ENCODE measurements at regions not wholly inside any gene's neighbourhood (a gene's known extent, or its start where the extent isn't known, plus 50 kb on each side); places are given as distances from the start of the nearest gene placed in this dataset.

GRCh38 chr12:4045786-4046494, 172.7 kb upstream of the PARP11 start:
- DNase-seq = no peak

DNA sequence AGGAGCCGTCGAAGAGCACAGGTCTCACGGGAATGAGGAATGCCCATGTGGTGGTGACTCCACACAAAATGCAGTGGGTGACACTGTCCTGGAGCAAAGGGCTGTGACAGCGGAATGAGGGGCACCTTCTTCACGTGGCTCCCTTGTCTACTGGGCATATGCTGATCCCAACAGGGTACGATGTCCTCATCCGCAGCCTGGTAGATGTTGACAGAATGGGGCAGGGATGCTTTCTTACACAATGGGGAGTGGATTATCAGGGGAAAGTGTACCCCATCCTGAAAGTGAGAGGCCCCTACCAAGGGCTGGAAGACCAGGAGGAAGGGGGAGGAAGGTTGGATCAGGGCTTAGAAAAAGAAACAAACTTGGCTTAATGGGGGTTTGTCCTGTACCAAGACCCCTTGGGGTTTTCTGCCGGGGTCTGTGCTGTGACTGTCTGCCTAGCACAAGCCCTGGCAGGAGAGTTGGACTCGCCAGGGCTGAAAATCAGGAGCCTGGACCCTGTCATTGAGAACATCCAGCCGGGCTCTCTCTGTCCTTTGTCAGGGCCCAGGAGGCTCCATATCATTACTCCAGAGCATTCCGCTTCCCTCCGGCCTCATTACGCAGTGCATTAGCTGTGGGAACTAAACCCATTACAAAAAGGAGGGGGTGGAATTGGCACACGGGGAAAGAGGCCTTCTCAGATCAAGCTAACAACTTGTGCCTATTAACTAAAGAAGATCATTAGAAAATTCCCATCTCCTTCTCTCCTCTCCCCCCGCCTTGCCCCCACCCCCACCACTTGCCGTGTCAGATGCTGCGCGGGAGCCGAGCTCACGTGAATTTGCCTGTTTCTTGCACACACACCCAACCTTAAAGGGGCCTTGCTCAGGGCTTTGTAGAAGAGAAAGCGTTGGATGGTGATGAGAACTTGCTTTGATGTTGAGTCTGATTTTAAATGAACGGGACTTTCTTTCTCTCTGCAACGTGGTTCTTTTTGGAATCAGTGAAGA, 171.8 kb upstream of the PARP11 start:
- no peak for DNase-seq

DNA sequence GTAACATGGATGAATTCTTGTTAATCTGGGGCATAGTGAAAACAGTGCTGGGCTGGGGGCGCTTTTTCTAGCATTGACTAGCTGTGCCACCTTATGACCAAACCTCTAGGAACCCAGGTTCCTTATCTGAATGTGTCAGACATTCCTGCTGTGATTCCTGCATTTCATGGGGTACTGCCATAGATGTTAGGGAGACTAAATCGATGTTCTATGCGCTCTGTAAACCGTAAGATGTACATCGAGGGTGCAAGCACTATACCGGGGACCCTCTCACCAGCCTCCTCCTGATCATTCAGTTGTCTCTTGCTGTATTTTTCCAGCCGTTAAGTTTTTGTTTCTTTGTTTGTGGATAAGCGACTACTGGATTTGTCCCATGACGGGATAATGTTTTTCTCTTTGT, 170.9 kb upstream of the PARP11 start:
- no peak for DNase-seq

DNA sequence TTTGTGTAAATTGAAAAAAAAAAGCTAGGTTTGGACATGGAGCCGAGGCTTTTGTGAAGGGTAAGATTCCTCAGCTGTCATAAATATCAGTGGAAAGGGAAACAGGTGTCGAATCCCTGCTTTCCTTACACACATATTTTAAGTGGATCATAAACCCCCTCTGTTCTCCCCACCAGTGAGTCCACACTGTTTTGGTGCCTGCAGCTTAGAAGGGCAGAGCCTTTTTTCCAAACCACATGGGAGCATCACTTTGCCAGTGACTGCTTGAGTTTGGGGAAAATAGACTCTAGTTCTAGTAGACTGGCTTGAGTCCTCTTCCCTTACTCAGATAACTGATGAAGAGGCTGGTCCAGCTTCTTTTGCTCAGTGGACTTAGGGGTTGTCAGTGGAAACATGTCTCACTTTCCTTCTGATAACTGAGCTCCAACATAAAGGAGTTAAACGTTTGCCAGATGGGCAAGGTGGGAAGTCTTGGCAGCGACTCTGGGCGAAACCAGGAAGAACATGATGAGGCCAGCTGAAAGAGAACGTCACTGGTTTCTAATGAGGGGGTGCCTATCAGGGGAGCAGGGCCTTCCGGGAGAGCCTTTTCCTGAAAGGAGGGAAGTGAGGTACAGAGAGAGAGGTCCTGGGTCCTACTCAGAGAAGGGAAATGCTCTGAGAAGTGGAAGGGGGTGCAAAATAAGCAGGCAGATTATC, 168.1 kb upstream of the PARP11 start:
- no peak for DNase-seq

DNA sequence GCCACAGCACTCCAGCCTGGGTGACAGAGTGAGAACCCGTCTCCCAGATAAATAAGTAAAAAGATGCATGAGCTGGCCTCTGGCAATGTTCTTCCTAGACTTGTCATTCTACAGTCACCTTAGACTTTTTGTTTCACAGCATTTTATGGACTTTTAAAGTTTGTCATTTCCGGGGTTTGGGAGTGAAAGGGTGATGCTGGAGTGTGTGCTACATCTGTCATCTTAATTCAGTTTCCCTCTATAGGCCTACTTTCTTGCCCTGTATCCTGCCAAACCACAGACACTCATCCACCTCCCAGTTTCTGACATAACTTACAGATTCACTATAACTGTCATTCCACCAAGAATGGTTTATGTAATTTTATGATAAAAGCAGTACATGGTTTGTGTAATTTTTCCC, 166.7 kb upstream of the PARP11 start:
- DNase-seq = no peak

- DNase-seq = no peak
Measured at GRCh38 chr12:4037747-4038312, 164.6 kb upstream of the PARP11 start.

- DNase-seq = no peak
Measured at GRCh38 chr12:4036671-4037271, 163.6 kb upstream of the PARP11 start.

DNA sequence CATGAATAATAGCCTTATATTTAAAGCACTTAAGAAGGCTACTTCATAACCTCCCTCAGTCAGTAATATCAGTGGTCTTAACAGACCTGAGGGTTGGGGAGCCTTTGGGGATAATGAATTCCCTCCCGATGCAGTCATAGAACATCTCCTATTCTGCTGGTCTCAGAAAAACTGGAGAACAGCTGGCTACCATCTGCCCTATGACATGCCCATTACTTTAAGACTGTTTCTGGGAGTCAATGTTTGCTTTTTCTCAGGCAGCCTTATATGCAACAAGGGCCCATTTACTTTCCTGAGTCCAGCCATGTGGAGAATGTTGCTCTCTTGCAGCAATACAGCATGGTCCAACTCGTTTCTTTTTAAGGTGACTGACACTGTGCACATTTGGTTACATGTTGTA, 161.7 kb upstream of the PARP11 start:
- DNase-seq = no peak

- no peak for DNase-seq
Measured at GRCh38 chr12:4032924-4033615, 159.9 kb upstream of the PARP11 start.

- DNase-seq = no peak
Measured at GRCh38 chr12:4031703-4032291, 158.6 kb upstream of the PARP11 start.

DNA sequence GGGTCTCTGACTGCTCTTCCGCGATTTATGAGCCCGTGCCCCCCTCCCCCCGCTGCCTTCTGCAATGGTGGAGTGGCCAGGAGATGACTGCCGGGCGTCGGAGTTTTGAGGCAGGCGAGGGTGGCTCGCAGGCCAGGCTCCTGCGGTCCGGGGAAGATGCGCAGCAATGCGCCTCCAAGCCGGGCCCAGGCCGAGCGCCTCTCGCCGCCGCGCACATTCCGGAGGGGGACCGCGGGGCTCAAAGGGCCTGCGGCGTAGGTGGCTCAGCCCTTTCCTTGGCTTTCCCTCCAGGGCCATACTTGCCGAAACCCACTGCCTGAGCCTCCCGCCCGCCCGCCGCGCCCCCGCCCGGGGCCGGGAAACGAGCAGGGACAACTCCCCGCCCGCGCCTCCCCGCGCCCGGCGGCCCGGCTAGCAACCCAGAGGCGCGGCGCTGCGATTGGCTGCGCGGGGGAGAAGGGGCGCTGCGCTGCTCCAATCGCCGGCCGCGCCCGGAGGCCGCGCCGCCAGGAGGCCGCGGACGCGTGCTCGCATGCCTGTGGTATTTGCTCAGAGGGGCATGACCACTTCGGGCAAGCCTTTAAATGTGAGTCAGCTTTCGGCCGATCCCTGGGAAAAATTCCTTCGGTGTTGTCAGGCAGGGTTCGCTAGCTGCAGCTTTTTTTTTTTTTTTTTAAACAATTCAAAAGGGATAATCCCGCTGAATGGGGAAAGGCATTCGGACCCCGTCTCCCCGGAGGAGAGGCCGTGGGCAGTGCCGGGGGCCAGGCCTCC, 157.9 kb upstream of the PARP11 start:
- DNase-seq = peak; percentile 81

- DNase-seq = peak; percentile 28
Measured at GRCh38 chr12:4027412-4027811, 154.2 kb upstream of the PARP11 start.

DNA sequence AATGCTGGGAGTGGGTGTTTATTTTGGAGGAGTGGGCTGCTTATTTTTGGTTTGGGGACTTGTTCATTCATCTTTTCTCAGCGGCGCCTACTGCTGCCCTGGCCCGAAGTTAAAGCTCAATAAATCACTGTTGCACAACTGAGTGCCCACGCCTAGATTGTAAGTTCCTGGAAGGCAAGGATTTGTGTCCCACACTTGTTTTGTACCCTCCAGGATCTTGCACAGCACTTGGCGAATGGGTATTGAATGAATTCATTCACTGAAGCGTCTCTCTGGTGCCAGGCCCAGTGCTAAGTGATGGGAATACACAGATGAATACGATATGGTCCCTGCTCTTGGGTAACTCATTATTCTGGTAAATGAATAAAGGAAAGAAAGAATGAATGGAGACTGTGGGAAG, 153.3 kb upstream of the PARP11 start:
- no peak for DNase-seq

DNA sequence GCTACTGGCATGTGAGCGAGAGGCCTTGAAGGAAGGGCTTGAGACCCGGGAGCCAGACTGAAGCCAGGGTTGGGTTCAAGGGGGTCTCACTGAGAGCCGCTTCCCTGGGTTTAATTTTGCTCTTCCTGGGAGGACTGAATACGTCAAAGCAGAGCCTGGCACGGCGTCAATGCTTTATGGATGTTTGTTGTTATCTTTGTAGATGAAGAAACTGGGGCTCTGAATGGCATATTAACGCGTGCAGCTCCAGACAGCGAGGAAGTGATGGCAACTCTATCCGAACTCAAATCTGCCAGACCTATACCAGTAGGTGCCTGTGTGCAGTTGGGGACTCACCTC, 152.8 kb upstream of the PARP11 start:
- DNase-seq = no peak

GRCh38 chr12:4025181-4026019, 152.2 kb upstream of the PARP11 start:
- DNase-seq = no peak

- no peak for DNase-seq
Measured at GRCh38 chr12:4024701-4025100, 151.5 kb upstream of the PARP11 start.

DNA sequence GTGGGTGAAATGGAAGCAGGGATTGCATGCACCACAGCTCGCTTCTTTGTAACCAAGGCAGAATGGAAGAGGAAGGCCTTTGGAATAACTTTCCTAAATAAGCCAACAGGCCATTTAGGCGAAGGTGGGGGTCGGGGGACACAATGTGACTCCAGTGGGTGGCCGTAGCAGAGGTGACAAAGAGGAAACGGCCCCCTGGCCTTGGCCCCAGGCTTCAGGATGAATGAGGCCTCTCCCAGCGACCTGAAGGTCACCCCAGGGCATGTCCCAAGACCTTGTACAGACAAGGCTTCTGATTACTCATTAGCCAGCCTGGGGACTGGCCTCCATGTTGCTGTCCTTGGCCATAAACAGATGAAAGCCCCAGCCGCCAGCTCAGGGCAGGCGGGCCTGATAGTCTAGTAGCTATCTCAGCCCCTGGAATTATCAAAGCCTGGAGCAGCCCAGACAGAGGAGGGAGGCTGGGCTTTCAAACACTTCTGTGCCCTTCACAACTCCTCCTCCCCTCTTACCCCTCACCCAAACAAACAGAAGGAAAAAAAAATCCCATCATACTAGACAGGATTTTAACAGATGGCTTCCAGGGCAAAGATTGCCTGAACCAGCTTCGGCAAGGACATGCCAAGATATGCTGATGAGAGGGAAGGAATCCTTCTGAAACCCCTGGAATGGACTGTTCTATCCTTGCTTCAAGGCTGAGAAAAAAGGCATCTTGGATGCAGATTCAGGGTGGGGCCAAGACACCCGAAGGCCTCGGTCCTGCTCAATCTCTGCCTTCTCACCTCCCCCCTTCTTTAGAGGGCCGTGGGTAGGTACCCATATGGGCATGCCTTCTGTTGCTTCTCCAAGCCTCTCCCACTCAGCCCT, 142.3 kb upstream of the PARP11 start:
- no peak for DNase-seq

- no peak for DNase-seq
Measured at GRCh38 chr12:4014858-4015224, 141.6 kb upstream of the PARP11 start.

DNA sequence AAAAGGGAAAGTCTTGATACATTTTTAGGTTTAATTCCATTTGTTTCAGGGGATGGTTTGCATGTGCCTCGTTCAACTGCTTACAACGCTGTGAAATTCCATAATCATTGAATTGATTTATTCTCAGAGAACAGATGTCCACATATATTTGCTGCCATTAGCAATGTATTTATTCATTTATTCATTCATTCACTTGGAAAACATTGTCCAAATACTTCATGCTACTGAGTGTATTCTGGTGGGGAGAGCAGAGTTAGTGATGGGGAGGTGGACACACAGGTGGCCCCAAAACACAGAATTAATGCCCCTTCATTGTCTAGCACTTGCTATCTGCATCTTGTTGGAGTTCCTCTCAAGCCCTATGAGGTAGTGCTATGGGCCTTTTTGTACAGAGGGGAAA, 141.2 kb upstream of the PARP11 start:
- no peak for DNase-seq

Data from activated CD4-positive, alpha-beta T cell treated with anti-CD3 and anti-CD28 coated beads, Interleukin-2, Interleukin-6, amounts not matched to agents 100 ng/mL and 50 ng/mL, durations not matched to agents 16 hours and 8 hours (primary cell).